H1 (cell line): ENCODE measurements at regions not wholly inside any gene's neighbourhood (a gene's known extent, or its start where the extent isn't known, plus 50 kb on each side); places are given as distances from the start of the nearest gene placed in this dataset.

ENCODE experiments used
- CTCF ChIA-PET: fragments of 300-600 bp; sonication (Branson Sonifier 250); formaldehyde crosslinking; loops from one replicate; lab custom pipeline; 2021; ENCODE audit not compliant: partially characterized antibody; lab: Charles Lee
- POLR2A ChIA-PET: fragments of 300-600 bp; sonication (Branson Sonifier 250); formaldehyde crosslinking; loops from one replicate; lab custom pipeline; 2021; ENCODE audit warnings: inconsistent platforms; ENCODE audit not compliant: partially characterized antibody; lab: Charles Lee
- DNase-seq, 2 experiments: peaks; one replicate each; pipeline versions ENCODE4 v3.0.0 to v3.0.0-alpha.2; 2010 to 2022; ENCODE audit warnings: low spot score in 2 of 2, low read depth in 1 of 2, mixed read lengths in 1 of 2
- FAIRE-seq: peaks from 2 replicates; lab custom pipeline; 2011; peaks lifted over from hg19 to GRCh38; lab: Jason Lieb, UNC
- H2AFZ ChIP-seq: 2 replicates; pipeline ENCODE4 v1.8.1; 2012; ENCODE audit warnings: low read length, inconsistent platforms
- H2AK5ac ChIP-seq: 2 replicates; pipeline ENCODE4 v1.6.1; 2013; ENCODE audit warnings: low read depth, low read length
- H2BK120ac ChIP-seq: replicated peaks from 2 replicates; pipeline ENCODE3; 2013; ENCODE audit warnings: low read depth, low read length, inconsistent platforms
- H2BK12ac ChIP-seq: 2 replicates; pipeline ENCODE4 v1.6.1; 2013; ENCODE audit warnings: low read depth, low read length
- H2BK15ac ChIP-seq: 2 replicates; pipeline ENCODE4 v1.6.1; 2013; ENCODE audit warnings: low read length
- H2BK20ac ChIP-seq: 2 replicates; pipeline ENCODE4 v1.6.1; 2013; ENCODE audit warnings: low read length
- H2BK5ac ChIP-seq: 2 replicates; pipeline ENCODE4 v1.6.1; 2013; ENCODE audit warnings: low read depth, low read length
- H3K14ac ChIP-seq: 2 replicates; pipeline ENCODE4 v1.6.1; 2013; ENCODE audit warnings: inconsistent platforms; ENCODE audit not compliant: insufficient read length
- H3K18ac ChIP-seq: 2 replicates; pipeline ENCODE4 v1.6.1; 2013; ENCODE audit warnings: low read length; ENCODE audit errors: extremely low read depth
- H3K23ac ChIP-seq: 2 replicates; pipeline ENCODE4 v1.6.1; 2013; ENCODE audit warnings: inconsistent platforms; ENCODE audit not compliant: insufficient read length
- H3K23me2 ChIP-seq: 2 replicates; pipeline ENCODE4 v1.6.1; 2013; ENCODE audit warnings: low read depth, low read length
- H3K27ac ChIP-seq: 2 replicates; pipeline ENCODE4 v1.6.1; 2011; ENCODE audit warnings: low read depth, low read length, inconsistent platforms
- H3K27me3 ChIP-seq, 4 experiments: replicated peaks in 1 of 4; 1 replicate in 1 of 4; 2 replicates in 3 of 4; pipeline versions ENCODE4 v1.6.1 to v1.8.1; 2011 to 2013; ENCODE audit warnings: low read length in 3 of 4, mild to moderate bottlenecking in 3 of 4, inconsistent platforms in 2 of 4, mixed read lengths in 2 of 4, moderate library complexity in 1 of 4; ENCODE audit not compliant: control insufficient read depth in 3 of 4, insufficient read depth in 3 of 4; ENCODE audit errors: extremely low read depth in 1 of 4
- H3K36me3 ChIP-seq, 4 experiments: 2 replicates each; pipeline versions ENCODE4 v1.6.1 to v1.8.1; 2011 to 2013; ENCODE audit warnings: mild to moderate bottlenecking in 4 of 4, low read length in 3 of 4, moderate library complexity in 2 of 4, control low read depth in 1 of 4, inconsistent platforms in 1 of 4; ENCODE audit not compliant: insufficient read depth in 4 of 4, control insufficient read depth in 2 of 4
- H3K4ac ChIP-seq: replicated peaks from 2 replicates; pipeline ENCODE3; 2013; ENCODE audit warnings: low read length, low read depth, mixed read lengths, inconsistent platforms; ENCODE audit not compliant: insufficient read length
- H3K4me1 ChIP-seq, 4 experiments: replicated peaks in 1 of 4; 1 replicate in 1 of 4; 2 replicates in 3 of 4; pipeline versions ENCODE4 v1.6.1 to v1.8.1; 2011 to 2013; ENCODE audit warnings: low read length in 3 of 4, inconsistent platforms in 2 of 4, mixed read lengths in 1 of 4; ENCODE audit not compliant: insufficient read depth in 4 of 4, control insufficient read depth in 3 of 4
- H3K4me2 ChIP-seq, 2 experiments: 2 replicates each; pipeline versions ENCODE4 v1.6.1 to v1.8.1; 2011 to 2013; ENCODE audit warnings: low read depth in 2 of 2, low read length in 2 of 2, control low read depth in 1 of 2, inconsistent platforms in 1 of 2, mild to moderate bottlenecking in 1 of 2; ENCODE audit not compliant: insufficient read depth in 1 of 2
- H3K4me3 ChIP-seq, 4 experiments: fragments of 200-600, 300-600 bp in 1 of 4; sonication (generic), shearing (Covaris generic), sonication (Bioruptor Twin) in 1 of 4; 2 replicates each; pipeline versions ENCODE4 v1.5.1 to v1.8.1; 2011 to 2016; ENCODE audit warnings: low read length in 4 of 4, low read depth in 3 of 4, control low read depth in 2 of 4, inconsistent platforms in 2 of 4, mild to moderate bottlenecking in 2 of 4, mixed read lengths in 1 of 4, moderate library complexity in 1 of 4; ENCODE audit not compliant: insufficient read depth in 2 of 4; ENCODE audit errors: extremely low read depth in 1 of 4
- H3K56ac ChIP-seq: replicated peaks from 2 replicates; pipeline ENCODE3; 2013; ENCODE audit warnings: low read depth, mild to moderate bottlenecking, mixed read lengths, low read length, inconsistent platforms; ENCODE audit not compliant: insufficient read length
- H3K79me1 ChIP-seq: 2 replicates; pipeline ENCODE4 v1.6.1; 2013; ENCODE audit warnings: low read depth, low read length, control low read depth
- H3K79me2 ChIP-seq, 2 experiments: 2 replicates each; pipeline versions ENCODE4 v1.6.1 to v1.8.1; 2012 to 2013; ENCODE audit warnings: low read length in 2 of 2, mild to moderate bottlenecking in 2 of 2, inconsistent platforms in 1 of 2; ENCODE audit not compliant: insufficient read depth in 2 of 2, control insufficient read depth in 1 of 2
- H3K9ac ChIP-seq, 4 experiments: replicated peaks in 1 of 4; 1 replicate in 1 of 4; 2 replicates in 3 of 4; pipeline versions ENCODE4 v1.6.1 to v1.8.1; 2011 to 2013; ENCODE audit warnings: low read depth in 3 of 4, low read length in 3 of 4, control low read depth in 2 of 4, mild to moderate bottlenecking in 2 of 4, moderate library complexity in 2 of 4, inconsistent platforms in 1 of 4; ENCODE audit errors: extremely low read depth in 1 of 4
- H3K9me3 ChIP-seq, 2 experiments: 2 replicates each; pipeline versions ENCODE4 v1.6.1 to v1.8.1; 2012 to 2013; ENCODE audit warnings: mild to moderate bottlenecking in 2 of 2, moderate library complexity in 2 of 2, control low read depth in 1 of 2, inconsistent platforms in 1 of 2, low read depth in 1 of 2, low read length in 1 of 2, mixed read lengths in 1 of 2; ENCODE audit not compliant: insufficient read depth in 2 of 2
- H4K20me1 ChIP-seq, 2 experiments: replicated peaks in 1 of 2; 2 replicates each; pipeline versions ENCODE3 to v1.8.1; 2011 to 2013; ENCODE audit warnings: inconsistent platforms in 2 of 2, low read length in 2 of 2, mild to moderate bottlenecking in 1 of 2; ENCODE audit not compliant: insufficient read depth in 2 of 2, control insufficient read depth in 1 of 2
- H4K5ac ChIP-seq: 2 replicates; pipeline ENCODE4 v1.6.1; 2013; ENCODE audit warnings: low read length, low read depth, mixed read lengths, inconsistent platforms; ENCODE audit not compliant: insufficient read length
- H4K8ac ChIP-seq: 2 replicates; pipeline ENCODE4 v1.8.0; 2013; ENCODE audit warnings: mild to moderate bottlenecking, moderate library complexity, low read length, inconsistent platforms; ENCODE audit not compliant: insufficient read depth; ENCODE audit errors: extremely low read depth
- H4K91ac ChIP-seq: replicated peaks from 2 replicates; pipeline ENCODE3; 2013; ENCODE audit warnings: low read length, mixed read lengths, inconsistent platforms; ENCODE audit not compliant: insufficient read length
- EP300 ChIP-seq, 2 experiments: IDR thresholded peaks; 1 replicate in 1 of 2; 2 replicates in 1 of 2; pipeline ENCODE4 v1.6.1; 2011 to 2012; ENCODE audit warnings: low read depth in 2 of 2, low read length in 2 of 2, mild to moderate bottlenecking in 2 of 2, borderline replicate concordance in 1 of 2, inconsistent platforms in 1 of 2, moderate library complexity in 1 of 2
- MAFK ChIP-seq: IDR thresholded peaks from 2 replicates; pipeline ENCODE4 v1.6.1; 2012; ENCODE audit warnings: low read depth, mild to moderate bottlenecking, improper control_type of control experiment, low read length
- WGBS, 2 experiments: shearing (Covaris generic) in 1 of 2; methylation state at CpG; one replicate each; pipeline versions ENCODE4 v1.1.6 to v1.1.7; 2013 to 2015; ENCODE audit warnings: low lambda C conversion rate in 2 of 2, mixed read lengths in 2 of 2, inconsistent platforms in 1 of 2, low coverage in 1 of 2, missing lambda C conversion rate in 1 of 2; ENCODE audit not compliant: insufficient replicate concordance in 2 of 2, insufficient coverage in 1 of 2, insufficient read length in 1 of 2; ENCODE audit errors: extremely low coverage in 1 of 2, missing lambda C conversion rate in 1 of 2; 5-methylcytosine and 5-hydroxymethylcytosine counted together

GRCh38 chr12:5197131-5197530 is 153.5 kb downstream of the KCNA5 start:
- CTCF ChIA-PET, result interaction anchor here (0.8 to 9.4 kb wide), 8 partner anchors 9 to 600 kb away, joined by 3 to 112 read pairs (median 4); partner anchors contain the start of gene NTF3
- H2AK5ac ChIP-seq, result no peak overlapping the region
- no peak overlapping the region for H2BK120ac ChIP-seq
- no peak overlapping the region for H2AFZ ChIP-seq
- H3K23me2 ChIP-seq, result no peaks in the 10 kb centered on the region
- DNase-seq (no peak), FAIRE-seq (no peak)
- H3K4ac ChIP-seq, result no peak overlapping the region
- H2BK15ac ChIP-seq, result no peak overlapping the region
- H4K91ac ChIP-seq, result no peak overlapping the region
- no peak overlapping the region for H4K8ac ChIP-seq
- no peak overlapping the region for H2BK5ac ChIP-seq
- WGBS, 2 experiments, result 71% methylated on average over 1 of the region's 1 CpG; no CpG with 5 or more reads in 1 of the 2 experiments
- H2BK20ac ChIP-seq, result no peak overlapping the region
- no peaks in the 10 kb centered on the region for H3K36me3 ChIP-seq
- H2BK12ac ChIP-seq, result no peak overlapping the region
- H4K20me1 ChIP-seq, result peaks cover 0 to 1% of the 10 kb centered on the region in 2 experiments
- H3K79me1 ChIP-seq, result no peaks in the 10 kb centered on the region
- H3K14ac ChIP-seq, result no peak overlapping the region
- H3K79me2 ChIP-seq, result no peaks in the 10 kb centered on the region
- no peak overlapping the region for H3K27ac ChIP-seq
- no peak overlapping the region for H3K23ac ChIP-seq
- no peaks in the 10 kb centered on the region; a peak in 1 of 7 replicates for H3K27me3 ChIP-seq
- H3K9ac ChIP-seq, result no peak overlapping the region
- POLR2A ChIA-PET, result interaction anchor here (0.7 kb wide), 1 partner anchor 373 kb away, joined by 3 read pairs; no protein-coding TSS in a partner anchor
- H3K9me3 ChIP-seq, result no peaks in the 10 kb centered on the region
- H3K4me3 ChIP-seq, result no peak overlapping the region
- no peak overlapping the region for H3K4me2 ChIP-seq
- H4K5ac ChIP-seq, result no peak overlapping the region
- H3K4me1 ChIP-seq, result peaks cover 0 to 9% (median 4%) of the 10 kb centered on the region in 4 experiments; a peak in 4 of 7 replicates
- no peak overlapping the region for H3K18ac ChIP-seq
- TF ChIP-seq MAFK (peak; percentile 94), EP300 (IDR thresholded peaks at IDR 0.05; ENCODE audit: borderline replicate concordance in 1 of 2, low read depth in 2 of 2, low read length in 2 of 2) (no peak)
- no peak overlapping the region for H3K56ac ChIP-seq
